Psoas muscle (tissue), 7 donors: ENCODE measurements at regions not wholly inside any gene's neighbourhood (a gene's known extent, or its start where the extent isn't known, plus 50 kb on each side); places are given as distances from the start of the nearest gene placed in this dataset.

Source experiments
- ATAC-seq, 4 donors: fragments of 200-7000 bp; cut with Tn5 transposase; one replicate each; pipeline ENCODE4 v1.9.1; 2020; ENCODE audit warnings: moderate library complexity in 3 of 4, mild to moderate bottlenecking in 2 of 4
- DNase-seq, 2 donors: peaks; one replicate each; pipeline ENCODE4 v3.0.0-alpha.2; 2020
- H3K27ac ChIP-seq: fragments of 200-600 bp; one replicate; pipeline ENCODE4 v1.8.0; 2022
- H3K27me3 ChIP-seq, 3 donors: fragments of 200-600 bp in 1 of 3; one replicate each; pipeline versions ENCODE4 v1.6.1 to v1.8.0; 2013 to 2022; ENCODE audit warnings: low read length in 2 of 3, mild to moderate bottlenecking in 2 of 3, moderate library complexity in 1 of 3; ENCODE audit not compliant: insufficient read depth in 3 of 3
- H3K36me3 ChIP-seq, 2 donors: fragments of 200-600 bp in 1 of 2; one replicate each; pipeline versions ENCODE4 v1.6.1 to v1.8.0; 2013 to 2022; ENCODE audit warnings: low read depth in 1 of 2, mild to moderate bottlenecking in 1 of 2, moderate library complexity in 1 of 2; ENCODE audit not compliant: insufficient read depth in 1 of 2
- H3K4me1 ChIP-seq: fragments of 200-600 bp; one replicate; pipeline ENCODE4 v1.8.0; 2022
- H3K4me3 ChIP-seq: fragments of 200-600 bp; one replicate; pipeline ENCODE4 v1.8.0; 2022; ENCODE audit warnings: mild to moderate bottlenecking
- H3K9me3 ChIP-seq: fragments of 200-600 bp; one replicate; pipeline ENCODE4 v1.8.0; 2022
- WGBS, 3 donors: extraction: QIAGEN DNeasy Blood & Tissue Kit; methylation state at CpG; one replicate each; pipeline versions ENCODE4 v1.1.6 to v1.1.7; 2013; 5-methylcytosine and 5-hydroxymethylcytosine counted together
- intact Hi-C, 2 donors: fragments of 100-400 bp; cut with DNase I; formaldehyde crosslinking; loops; one replicate each; pipeline versions ENCODE4 v1.11.0 to v1.14.2; 2022
- TF ChIP-seq, protein P1 (sequence below): fragments of 200-600 bp; IDR thresholded peaks from one replicate; pipeline ENCODE4 v1.8.0; 2022; ENCODE audit warnings: antibody characterized with exemption
- donor health status: healthy with polysubstance abuse.
- donor health status: DM: no; HTN: no; CAD: no; lungs with moderate emphysema.
- donor health status: Bipolar disorder and iron deficiency.
- donor health status: healthy.
- donor health status: DM: yes; HTN: yes; CAD: no.
- donor health status: DM: no; HTN: no; CAD: no.
- donor health status: DM: yes; HTN: yes; CAD: no.

DNA sequence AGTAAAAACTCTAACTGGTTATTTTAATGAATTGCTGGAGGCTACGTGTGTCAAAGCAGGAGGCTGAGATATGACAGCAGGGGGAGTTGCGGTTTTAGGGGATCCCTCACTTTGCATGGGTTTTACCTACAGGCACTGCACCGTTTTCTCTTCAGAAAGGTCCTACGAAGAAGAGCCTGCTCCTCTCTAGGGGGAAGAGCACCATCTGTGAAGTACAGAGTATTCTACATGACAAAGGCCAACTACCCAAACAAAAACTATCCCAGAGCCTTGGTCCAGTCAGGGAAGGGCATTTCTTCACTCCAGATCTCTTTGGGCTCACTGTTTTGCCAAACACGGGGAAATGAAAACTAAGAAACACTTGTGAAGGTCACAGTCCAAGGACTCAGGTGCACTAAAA, 696.7 kb upstream of the SOX11 start:
- no peaks in the 10 kb centered on the region for H3K27me3 ChIP-seq
- ATAC-seq (no peak), DNase-seq (no peak)
- no peak overlapping the region for H3K4me3 ChIP-seq
- TF ChIP-seq, protein P1, sequence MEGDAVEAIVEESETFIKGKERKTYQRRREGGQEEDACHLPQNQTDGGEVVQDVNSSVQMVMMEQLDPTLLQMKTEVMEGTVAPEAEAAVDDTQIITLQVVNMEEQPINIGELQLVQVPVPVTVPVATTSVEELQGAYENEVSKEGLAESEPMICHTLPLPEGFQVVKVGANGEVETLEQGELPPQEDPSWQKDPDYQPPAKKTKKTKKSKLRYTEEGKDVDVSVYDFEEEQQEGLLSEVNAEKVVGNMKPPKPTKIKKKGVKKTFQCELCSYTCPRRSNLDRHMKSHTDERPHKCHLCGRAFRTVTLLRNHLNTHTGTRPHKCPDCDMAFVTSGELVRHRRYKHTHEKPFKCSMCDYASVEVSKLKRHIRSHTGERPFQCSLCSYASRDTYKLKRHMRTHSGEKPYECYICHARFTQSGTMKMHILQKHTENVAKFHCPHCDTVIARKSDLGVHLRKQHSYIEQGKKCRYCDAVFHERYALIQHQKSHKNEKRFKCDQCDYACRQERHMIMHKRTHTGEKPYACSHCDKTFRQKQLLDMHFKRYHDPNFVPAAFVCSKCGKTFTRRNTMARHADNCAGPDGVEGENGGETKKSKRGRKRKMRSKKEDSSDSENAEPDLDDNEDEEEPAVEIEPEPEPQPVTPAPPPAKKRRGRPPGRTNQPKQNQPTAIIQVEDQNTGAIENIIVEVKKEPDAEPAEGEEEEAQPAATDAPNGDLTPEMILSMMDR = no peak
- intact Hi-C loops = loop anchor here in 1 of 2 donors (10.0 kb wide), 1 partner anchor 699 kb away; the partner anchor contains the start of gene SOX11
- H3K4me1 ChIP-seq = no peaks in the 10 kb centered on the region
- H3K27ac ChIP-seq = no peak overlapping the region
- H3K36me3 ChIP-seq = no peaks in the 10 kb centered on the region
- no peaks in the 10 kb centered on the region for H3K9me3 ChIP-seq
- WGBS, 3 donors = 65 to 75% (median 65%) methylated on average over 5 of the region's 5 CpGs

DNA sequence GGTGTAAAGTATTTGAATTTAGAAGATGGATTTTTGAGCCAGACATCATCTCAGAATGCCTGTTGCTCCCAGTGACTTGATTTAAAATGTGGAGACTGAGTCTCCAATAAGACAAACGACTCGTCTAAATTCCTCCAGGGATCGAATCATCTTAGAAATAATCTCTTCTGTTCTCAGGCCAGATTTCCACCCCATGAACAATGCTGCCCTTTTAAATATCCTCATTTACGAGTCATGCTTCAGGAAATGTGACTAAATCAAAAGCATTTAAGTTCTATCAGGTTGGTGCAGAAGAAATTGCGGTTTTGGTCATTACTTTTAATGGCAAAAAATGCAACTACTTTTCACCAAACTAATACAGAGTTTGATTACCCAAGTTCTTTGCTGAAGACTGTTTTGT, 684.6 kb upstream of the SOX11 start:
- 57 to 66% (median 58%) methylated on average over 5 of the region's 5 CpGs for WGBS, 3 donors
- Histone ChIP-seq H3K4me1 (no peaks in the 10 kb centered on the region), H3K27me3 (no peaks in the 10 kb centered on the region), H3K9me3 (no peaks in the 10 kb centered on the region), H3K27ac (no peak overlapping the region), H3K36me3 (no peaks in the 10 kb centered on the region), H3K4me3 (no peak overlapping the region)
- TF ChIP-seq, protein P1 = no peak
- no peak for DNase-seq
- intact Hi-C loops = no loop called here
- no peak for ATAC-seq

DNA sequence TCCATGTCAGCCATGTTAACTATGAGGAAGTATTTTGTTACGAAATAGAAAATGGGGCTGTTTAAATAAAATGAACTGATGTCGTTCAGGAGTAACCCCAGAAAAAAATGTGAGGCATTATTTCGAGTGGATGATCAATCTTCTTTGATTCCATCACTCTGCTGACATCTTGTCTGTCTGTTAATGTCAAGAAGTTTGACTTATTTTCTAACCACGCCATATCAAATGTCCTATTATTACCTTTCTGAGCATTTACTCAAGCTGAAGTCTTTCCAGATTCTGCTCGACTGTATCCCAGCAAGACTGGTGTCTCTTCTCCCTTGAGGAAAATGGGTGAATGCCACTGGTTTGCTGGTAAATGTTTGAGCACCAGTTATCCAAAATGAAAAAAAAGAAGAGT, 672.9 kb upstream of the SOX11 start:
- H3K27ac ChIP-seq = no peak overlapping the region
- H3K27me3 ChIP-seq = no peaks in the 10 kb centered on the region
- intact Hi-C loops = no loop called here
- no peaks in the 10 kb centered on the region for H3K4me1 ChIP-seq
- DNase-seq = no peak
- WGBS, 3 donors = 81 to 85% (median 83%) methylated on average over 5 of the region's 5 CpGs
- no peak overlapping the region for H3K4me3 ChIP-seq
- ATAC-seq = no peak
- H3K9me3 ChIP-seq = no peaks in the 10 kb centered on the region
- TF ChIP-seq, protein P1 = no peak
- no peaks in the 10 kb centered on the region for H3K36me3 ChIP-seq

DNA sequence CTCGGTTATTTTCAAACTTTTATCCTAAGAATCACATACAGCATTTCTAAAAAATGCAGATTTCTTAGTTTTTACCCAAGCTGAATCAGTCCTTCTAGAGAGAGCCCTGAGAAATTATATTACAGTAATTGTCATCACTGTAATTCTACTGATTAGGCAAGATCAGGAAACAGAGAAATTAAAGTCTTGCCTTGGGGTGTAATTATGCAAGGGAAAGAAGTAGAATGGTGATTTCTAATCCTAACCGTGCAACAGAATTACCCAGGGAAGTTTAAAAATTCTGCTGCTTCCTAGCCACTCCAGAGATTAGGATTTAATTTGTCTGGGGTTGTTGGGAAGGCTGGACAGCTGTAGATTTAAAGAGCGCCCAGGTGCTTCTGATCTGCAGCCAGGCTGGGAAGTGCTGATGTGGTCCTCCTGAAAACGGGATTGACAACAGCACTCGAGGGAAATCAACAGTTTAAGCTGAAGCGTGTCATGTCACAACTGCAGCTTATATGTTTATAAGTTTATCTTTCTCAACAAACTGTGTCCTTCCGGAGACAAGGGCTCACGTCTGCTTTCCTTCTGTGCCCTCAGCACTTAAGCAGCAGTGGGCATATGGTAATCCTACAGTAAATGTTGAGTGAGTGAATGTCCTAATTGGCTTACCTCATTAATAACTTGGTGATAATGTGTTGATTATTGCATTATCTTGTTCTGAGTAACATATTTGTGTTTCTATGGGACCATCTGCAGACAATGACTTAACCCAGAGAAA, 671.9 kb upstream of the SOX11 start:
- TF ChIP-seq, protein P1 = no peak
- 50 to 64% (median 59%) methylated on average over 8 of the region's 8 CpGs for WGBS, 3 donors
- intact Hi-C loops = no loop called here
- Histone ChIP-seq H3K27me3 (no peaks in the 10 kb centered on the region), H3K36me3 (no peaks in the 10 kb centered on the region), H3K4me3 (no peak overlapping the region), H3K9me3 (no peaks in the 10 kb centered on the region), H3K27ac (no peak overlapping the region), H3K4me1 (no peaks in the 10 kb centered on the region)
- DNase-seq = no peak
- no peak for ATAC-seq

DNA sequence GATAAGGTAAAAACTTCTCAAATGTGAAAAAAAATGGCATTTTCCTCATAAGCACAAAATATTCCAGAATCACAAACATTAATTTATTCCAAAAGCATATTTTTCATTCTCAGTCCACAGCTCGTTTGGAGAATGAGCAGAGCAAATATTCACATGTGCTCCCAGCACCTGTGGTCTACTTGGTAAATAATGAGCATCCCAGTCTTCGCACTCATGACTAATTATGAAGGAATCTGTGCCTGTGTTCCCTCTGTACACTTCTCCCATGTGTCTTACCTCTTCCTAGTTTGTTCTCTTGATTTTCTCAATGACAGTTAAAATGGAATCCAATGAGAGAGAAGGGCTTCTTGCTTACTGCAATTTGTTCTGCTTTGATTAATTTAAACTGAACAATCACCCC, 671.0 kb upstream of the SOX11 start:
- no peak overlapping the region for H3K27ac ChIP-seq
- H3K4me3 ChIP-seq = no peak overlapping the region
- WGBS, 3 donors = 50 to 59% (median 51%) methylated on average over 2 of the region's 2 CpGs
- H3K36me3 ChIP-seq = no peaks in the 10 kb centered on the region
- ATAC-seq = no peak
- H3K4me1 ChIP-seq = no peaks in the 10 kb centered on the region
- no peaks in the 10 kb centered on the region for H3K9me3 ChIP-seq
- H3K27me3 ChIP-seq = no peaks in the 10 kb centered on the region
- TF ChIP-seq, protein P1 = no peak
- no peak for DNase-seq
- intact Hi-C loops = no loop called here
